Gastrocnemius medialis (tissue), 4 donors: ENCODE measurements at regions not wholly inside any gene's neighbourhood (a gene's known extent, or its start where the extent isn't known, plus 50 kb on each side); places are given as distances from the start of the nearest gene placed in this dataset.
A peak's percentile ranks its signal among the peaks of the same experiment; 100 is the strongest.

Experiments
- ATAC-seq, 2 donors: fragments of 150-250 bp; one replicate each; pipeline ENCODE4 v1.9.1; 2016
- DNase-seq, 2 donors: peaks; one replicate each; pipeline ENCODE4 v3.0.0-alpha.2; 2019
- H3K27ac ChIP-seq, 4 donors: fragments of 200-600 bp; sonication (generic); 1 replicate in 1 of 4; 2 replicates in 3 of 4; pipeline ENCODE4 v1.5.1; 2016 to 2018; ENCODE audit warnings: mild to moderate bottlenecking in 2 of 4, moderate library complexity in 1 of 4
- H3K27me3 ChIP-seq, 3 donors: fragments of 200-600 bp; sonication (generic) in 2 of 3; 1 replicate in 1 of 3; 2 replicates in 2 of 3; pipeline versions ENCODE4 v1.5.1 to v1.6.0; 2016 to 2019; ENCODE audit warnings: mild to moderate bottlenecking in 1 of 3, moderate library complexity in 1 of 3
- H3K36me3 ChIP-seq, 2 donors: fragments of 200-600 bp; sonication (generic) in 1 of 2; one replicate each; pipeline ENCODE4 v1.5.1; 2017 to 2018
- H3K4me1 ChIP-seq, 2 donors: fragments of 200-600 bp; sonication (generic) in 1 of 2; one replicate each; pipeline ENCODE4 v1.5.1; 2016 to 2017; ENCODE audit warnings: mild to moderate bottlenecking in 2 of 2
- H3K4me3 ChIP-seq, 4 donors: fragments of 200-600 bp; sonication (generic) in 3 of 4; 1 replicate in 1 of 4; 2 replicates in 3 of 4; pipeline ENCODE4 v1.5.1; 2016 to 2019; ENCODE audit warnings: mild to moderate bottlenecking in 2 of 4
- H3K9me3 ChIP-seq, 3 donors: fragments of 200-600 bp; sonication (generic) in 2 of 3; 1 replicate in 1 of 3; 2 replicates in 2 of 3; pipeline ENCODE4 v1.5.1; 2016 to 2019
- POLR2A ChIP-seq, 2 donors: fragments of 450-650 bp; IDR thresholded peaks; one replicate each; pipeline ENCODE4 v1.6.1; 2017; ENCODE audit warnings: antibody characterized with exemption in 2 of 2, mild to moderate bottlenecking in 2 of 2, moderate library complexity in 2 of 2
- in situ Hi-C, 4 donors: fragments of 200-750 bp; cut with MboI; loops; one replicate each; pipeline versions ENCODE4 v1.15.0 to v1.8.0; 2017; ENCODE audit warnings: low sequenced_read_pairs in 4 of 4
- intact Hi-C: fragments of 100-400 bp; cut with DNase I; formaldehyde crosslinking; loops from one replicate; pipeline ENCODE4 v1.15.1; 2023; ENCODE audit warnings: low total_unique reads
- TF ChIP-seq, protein P1 (sequence below), 5 experiments: fragments of 450-650 bp in 3 of 5; fragments of 200-600 bp in 2 of 5; sonication (generic) in 2 of 5; IDR thresholded peaks in 4 of 5; conservative IDR thresholded peaks in 1 of 5; 1 replicate in 4 of 5; 2 replicates in 1 of 5; pipeline ENCODE4 v1.5.1; 2016 to 2019; ENCODE audit warnings: antibody characterized with exemption in 5 of 5, mild to moderate bottlenecking in 3 of 5, moderate library complexity in 3 of 5

DNA sequence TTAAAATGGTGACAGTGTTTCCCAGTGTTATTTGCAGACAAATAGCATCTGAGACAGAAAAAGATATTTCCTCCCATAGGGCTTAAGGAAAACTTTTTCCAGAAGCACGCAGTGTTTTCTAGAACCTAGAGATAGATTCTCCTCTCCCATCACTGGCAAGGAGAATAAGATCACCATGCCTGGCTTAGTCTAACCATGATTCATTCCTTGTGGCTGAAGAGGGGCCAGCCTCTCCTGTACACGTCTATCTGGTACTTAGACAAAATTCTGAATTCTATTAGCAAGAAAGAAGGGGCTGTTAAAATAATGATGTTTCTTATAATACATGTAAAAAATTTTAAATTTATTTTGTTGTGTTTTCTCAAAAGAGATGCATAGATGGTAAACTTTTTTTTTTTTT is 296.1 kb upstream of the LDB2 start:
- ATAC-seq: no peak
- in situ Hi-C loops (no loop called here), intact Hi-C loops (no loop called here)
- H3K27me3 ChIP-seq: no peaks in the 10 kb centered on the region
- no peak overlapping the region for H3K27ac ChIP-seq
- TF ChIP-seq, protein P1, sequence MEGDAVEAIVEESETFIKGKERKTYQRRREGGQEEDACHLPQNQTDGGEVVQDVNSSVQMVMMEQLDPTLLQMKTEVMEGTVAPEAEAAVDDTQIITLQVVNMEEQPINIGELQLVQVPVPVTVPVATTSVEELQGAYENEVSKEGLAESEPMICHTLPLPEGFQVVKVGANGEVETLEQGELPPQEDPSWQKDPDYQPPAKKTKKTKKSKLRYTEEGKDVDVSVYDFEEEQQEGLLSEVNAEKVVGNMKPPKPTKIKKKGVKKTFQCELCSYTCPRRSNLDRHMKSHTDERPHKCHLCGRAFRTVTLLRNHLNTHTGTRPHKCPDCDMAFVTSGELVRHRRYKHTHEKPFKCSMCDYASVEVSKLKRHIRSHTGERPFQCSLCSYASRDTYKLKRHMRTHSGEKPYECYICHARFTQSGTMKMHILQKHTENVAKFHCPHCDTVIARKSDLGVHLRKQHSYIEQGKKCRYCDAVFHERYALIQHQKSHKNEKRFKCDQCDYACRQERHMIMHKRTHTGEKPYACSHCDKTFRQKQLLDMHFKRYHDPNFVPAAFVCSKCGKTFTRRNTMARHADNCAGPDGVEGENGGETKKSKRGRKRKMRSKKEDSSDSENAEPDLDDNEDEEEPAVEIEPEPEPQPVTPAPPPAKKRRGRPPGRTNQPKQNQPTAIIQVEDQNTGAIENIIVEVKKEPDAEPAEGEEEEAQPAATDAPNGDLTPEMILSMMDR (IDR thresholded peaks at IDR 0.05 in 4 of 5, conservative IDR thresholded peaks at IDR 0.05 in 1 of 5): no peak
- no peak for TF ChIP-seq POLR2A (IDR thresholded peaks at IDR 0.05)
- DNase-seq: no peak
- no peaks in the 10 kb centered on the region for H3K9me3 ChIP-seq
- no peaks in the 10 kb centered on the region for H3K36me3 ChIP-seq
- no peak overlapping the region for H3K4me3 ChIP-seq
- H3K4me1 ChIP-seq: no peaks in the 10 kb centered on the region

DNA sequence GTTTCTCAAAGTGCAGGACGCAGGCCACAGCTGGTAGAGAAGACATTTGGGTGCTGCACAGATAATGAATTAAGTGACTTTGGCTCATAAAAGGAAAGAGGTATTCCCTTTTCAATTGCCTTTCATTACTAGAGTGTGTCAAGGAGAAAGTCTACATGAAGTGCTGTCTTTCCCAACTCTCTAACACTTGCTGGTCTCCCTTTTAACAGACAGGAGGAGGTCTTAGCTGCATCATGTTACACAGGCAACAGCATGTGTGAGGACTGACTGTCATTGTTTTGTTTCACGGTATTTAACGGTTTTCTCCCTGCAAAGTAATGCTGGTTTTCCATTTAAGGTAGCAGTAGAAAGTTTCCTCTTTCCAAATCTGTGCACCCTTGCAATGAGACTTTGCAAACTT is 291.3 kb upstream of the LDB2 start:
- H3K4me1 ChIP-seq: no peaks in the 10 kb centered on the region
- no peak overlapping the region for H3K4me3 ChIP-seq
- ATAC-seq (no peak), DNase-seq (no peak)
- no peaks in the 10 kb centered on the region for H3K27me3 ChIP-seq
- intact Hi-C loops: no loop called here
- H3K36me3 ChIP-seq: no peaks in the 10 kb centered on the region
- no peaks in the 10 kb centered on the region for H3K9me3 ChIP-seq
- H3K27ac ChIP-seq: no peak overlapping the region
- in situ Hi-C loops: no loop called here
- TF ChIP-seq, protein P1 (IDR thresholded peaks at IDR 0.05 in 4 of 5, conservative IDR thresholded peaks at IDR 0.05 in 1 of 5): no peak
- TF ChIP-seq POLR2A (IDR thresholded peaks at IDR 0.05): no peak

DNA sequence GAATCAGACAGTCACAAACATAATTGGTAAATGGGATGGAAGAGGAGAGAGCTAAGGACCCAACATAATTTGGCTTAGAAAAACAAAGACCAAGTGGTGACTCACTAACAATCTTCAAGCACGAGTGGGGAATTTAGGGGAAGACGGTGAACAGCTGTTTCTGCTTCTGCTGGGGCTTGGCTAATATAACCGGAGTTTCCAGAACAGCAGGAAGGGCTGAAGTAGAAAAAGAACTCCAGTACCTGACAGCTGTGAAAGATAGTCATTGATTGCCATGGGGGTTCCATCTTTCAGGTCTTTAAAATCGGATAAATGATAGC is 290.9 kb upstream of the LDB2 start:
- Histone ChIP-seq H3K4me3 (no peak overlapping the region), H3K27ac (no peak overlapping the region), H3K9me3 (no peaks in the 10 kb centered on the region), H3K36me3 (no peaks in the 10 kb centered on the region), H3K4me1 (no peaks in the 10 kb centered on the region), H3K27me3 (no peaks in the 10 kb centered on the region)
- in situ Hi-C loops: no loop called here
- ATAC-seq (peak in 1 of 2 donors; percentile 62), DNase-seq (no peak)
- intact Hi-C loops: no loop called here
- TF ChIP-seq, protein P1 (IDR thresholded peaks at IDR 0.05 in 4 of 5, conservative IDR thresholded peaks at IDR 0.05 in 1 of 5): no peak
- TF ChIP-seq POLR2A (IDR thresholded peaks at IDR 0.05): no peak

DNA sequence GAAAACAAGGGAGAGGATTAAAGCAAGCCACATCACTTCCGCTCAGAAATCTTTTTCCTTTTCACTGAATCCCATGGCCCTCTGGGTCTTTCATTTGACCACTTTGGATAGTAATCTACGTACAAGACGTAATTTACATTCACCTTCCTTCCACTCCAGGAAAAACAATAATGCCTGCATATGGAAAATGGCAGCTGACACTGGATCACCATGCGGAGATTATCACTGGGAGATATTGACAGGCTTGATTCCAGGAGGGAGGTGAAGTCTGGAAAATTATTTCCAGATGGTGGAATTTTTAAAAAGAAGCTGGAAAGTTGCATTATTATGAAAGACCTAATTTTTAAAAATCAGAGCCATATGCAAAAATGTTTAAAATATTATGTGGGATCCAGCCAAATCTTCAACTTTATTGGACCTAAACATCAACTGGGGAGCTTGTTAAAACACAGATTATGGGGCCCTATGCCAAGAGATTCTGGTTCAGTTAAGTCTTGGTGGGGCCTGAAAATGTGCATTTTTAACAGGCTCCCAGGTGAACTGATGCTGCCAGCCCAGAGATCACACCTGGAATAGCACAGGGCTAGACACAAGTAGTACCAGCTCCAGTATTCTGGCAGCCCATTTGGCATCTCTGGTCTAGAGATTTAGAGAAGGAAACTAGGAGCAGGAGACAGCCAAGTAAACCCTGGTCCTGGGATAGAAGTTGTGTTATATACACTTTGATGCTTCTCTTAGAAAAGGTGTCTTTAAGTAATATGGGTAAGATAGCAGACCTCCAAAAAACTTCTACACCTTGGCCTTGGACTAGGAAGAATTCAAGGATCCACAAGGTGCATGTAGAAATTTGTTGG is 290.3 kb upstream of the LDB2 start:
- no peak overlapping the region for H3K27ac ChIP-seq
- no peaks in the 10 kb centered on the region for H3K27me3 ChIP-seq
- in situ Hi-C loops: no loop called here
- no peaks in the 10 kb centered on the region for H3K9me3 ChIP-seq
- DNase-seq: no peak
- no peak for TF ChIP-seq POLR2A (IDR thresholded peaks at IDR 0.05)
- TF ChIP-seq, protein P1 (IDR thresholded peaks at IDR 0.05 in 4 of 5, conservative IDR thresholded peaks at IDR 0.05 in 1 of 5): no peak
- no peak for ATAC-seq
- H3K4me1 ChIP-seq: no peaks in the 10 kb centered on the region
- H3K4me3 ChIP-seq: no peak overlapping the region
- no peaks in the 10 kb centered on the region for H3K36me3 ChIP-seq
- intact Hi-C loops: no loop called here

- Histone ChIP-seq H3K36me3 (no peaks in the 10 kb centered on the region), H3K9me3 (no peaks in the 10 kb centered on the region), H3K4me1 (no peaks in the 10 kb centered on the region), H3K27me3 (no peaks in the 10 kb centered on the region), H3K27ac (no peak overlapping the region), H3K4me3 (no peak overlapping the region)
- DNase-seq: no peak
- in situ Hi-C loops: no loop called here
- intact Hi-C loops: no loop called here
- ATAC-seq: no peak
- TF ChIP-seq POLR2A (IDR thresholded peaks at IDR 0.05): no peak
- TF ChIP-seq, protein P1 (IDR thresholded peaks at IDR 0.05 in 4 of 5, conservative IDR thresholded peaks at IDR 0.05 in 1 of 5): no peak
Observed at GRCh38 chr4:17188125-17188524, 289.7 kb upstream of the LDB2 start.
